ENCODE measurements at regions not wholly inside any gene's neighbourhood (a gene's known extent, or its start where the extent isn't known, plus 50 kb on each side); places are given as distances from the start of the nearest gene placed in this dataset.

- H3K9me3 Mint-ChIP-seq = peaks cover 2% of the 10 kb centered on the region
- ATAC-seq (no peak), DNase-seq (no peak)
- POLR2A ChIA-PET = no interaction called here
- no peak for TF ChIP-seq CTCF (IDR thresholded peaks at IDR 0.05)
- no peak overlapping the region for H3K27ac Mint-ChIP-seq
- H3K4me3 Mint-ChIP-seq = no peak overlapping the region
- intact Hi-C loops (cut with micrococcal nuclease) = no loop called here
- H3K27me3 Mint-ChIP-seq = peaks cover 8% of the 10 kb centered on the region
- no peaks in the 10 kb centered on the region for H3K4me1 Mint-ChIP-seq (ENCODE audit: low read depth)
- no peaks in the 10 kb centered on the region for H3K36me3 Mint-ChIP-seq (ENCODE audit: low read depth)
- CTCF ChIA-PET = no interaction called here
Measured at GRCh38 chr5:174236070-174236469, 190.6 kb downstream of the NSG2 start.

- H3K36me3 Mint-ChIP-seq (ENCODE audit: low read depth) = no peaks in the 10 kb centered on the region
- TF ChIP-seq CTCF (IDR thresholded peaks at IDR 0.05) = no peak
- no peaks in the 10 kb centered on the region for H3K4me1 Mint-ChIP-seq (ENCODE audit: low read depth)
- H3K27me3 Mint-ChIP-seq = peaks cover 4% of the 10 kb centered on the region
- H3K9me3 Mint-ChIP-seq = peaks cover 10% of the 10 kb centered on the region
- CTCF ChIA-PET = no interaction called here
- no peak overlapping the region for H3K27ac Mint-ChIP-seq
- H3K4me3 Mint-ChIP-seq = no peak overlapping the region
- POLR2A ChIA-PET = no interaction called here
- DNase-seq = no peak
- intact Hi-C loops (cut with micrococcal nuclease) = no loop called here
- ATAC-seq = no peak
Measured at GRCh38 chr5:174239718-174240117, 194.2 kb downstream of the NSG2 start.

GRCh38 chr5:174242573-174242972, 197.1 kb downstream of the NSG2 start:
- CTCF ChIA-PET = no interaction called here

GRCh38 chr5:174243904-174244303, 198.4 kb downstream of the NSG2 start:
- intact Hi-C loops (cut with micrococcal nuclease) = no loop called here
- no peak for TF ChIP-seq CTCF (IDR thresholded peaks at IDR 0.05)
- peaks cover 12% of the 10 kb centered on the region for H3K9me3 Mint-ChIP-seq
- H3K4me3 Mint-ChIP-seq = no peak overlapping the region
- ATAC-seq = no peak
- peaks cover 4% of the 10 kb centered on the region for H3K27me3 Mint-ChIP-seq
- no peak overlapping the region for H3K27ac Mint-ChIP-seq
- ChIA-PET CTCF (no interaction called here), POLR2A (no interaction called here)
- H3K4me1 Mint-ChIP-seq (ENCODE audit: low read depth) = no peaks in the 10 kb centered on the region
- H3K36me3 Mint-ChIP-seq (ENCODE audit: low read depth) = no peaks in the 10 kb centered on the region
- DNase-seq = no peak

More at GRCh38 chr5:174242573-174242972, 197.1 kb downstream of the NSG2 start:
- no peak overlapping the region for H3K4me3 Mint-ChIP-seq
- H3K27ac Mint-ChIP-seq = no peak overlapping the region
- intact Hi-C loops (cut with micrococcal nuclease) = no loop called here
- no peaks in the 10 kb centered on the region for H3K36me3 Mint-ChIP-seq (ENCODE audit: low read depth)
- ATAC-seq = no peak
- peaks cover 4% of the 10 kb centered on the region for H3K27me3 Mint-ChIP-seq
- POLR2A ChIA-PET = no interaction called here
- no peak for DNase-seq
- no peak for TF ChIP-seq CTCF (IDR thresholded peaks at IDR 0.05)
- no peaks in the 10 kb centered on the region for H3K4me1 Mint-ChIP-seq (ENCODE audit: low read depth)
- H3K9me3 Mint-ChIP-seq = peaks cover 10% of the 10 kb centered on the region

GRCh38 chr5:174245516-174246075, 200.1 kb downstream of the NSG2 start:
- DNase-seq (no peak), ATAC-seq (no peak)
- Mint-ChIP-seq H3K9me3 (peaks cover 10% of the 10 kb centered on the region), H3K27ac (no peak overlapping the region), H3K36me3 (ENCODE audit: low read depth) (no peaks in the 10 kb centered on the region), H3K4me1 (ENCODE audit: low read depth) (no peaks in the 10 kb centered on the region), H3K27me3 (peaks cover 2% of the 10 kb centered on the region), H3K4me3 (no peak overlapping the region)
- TF ChIP-seq CTCF (IDR thresholded peaks at IDR 0.05) = no peak
- ChIA-PET POLR2A (no interaction called here), CTCF (no interaction called here)
- intact Hi-C loops (cut with micrococcal nuclease) = no loop called here

All from activated CD8-positive, alpha-beta T cell treated with anti-CD3 and anti-CD28 coated beads for 36 hours (primary cell).